NCI-H82 (cell line): ENCODE measurements at regions not wholly inside any gene's neighbourhood (a gene's known extent, or its start where the extent isn't known, plus 50 kb on each side); places are given as distances from the start of the nearest gene placed in this dataset.

ENCODE experiments used
- DNase-seq: peaks from one replicate; lab custom pipeline; 2025; lab: John Stamatoyannopoulos, UW

GRCh38 chr6:139514819-139515218, 140.4 kb upstream of the CITED2 start:
- no peak for DNase-seq

DNA sequence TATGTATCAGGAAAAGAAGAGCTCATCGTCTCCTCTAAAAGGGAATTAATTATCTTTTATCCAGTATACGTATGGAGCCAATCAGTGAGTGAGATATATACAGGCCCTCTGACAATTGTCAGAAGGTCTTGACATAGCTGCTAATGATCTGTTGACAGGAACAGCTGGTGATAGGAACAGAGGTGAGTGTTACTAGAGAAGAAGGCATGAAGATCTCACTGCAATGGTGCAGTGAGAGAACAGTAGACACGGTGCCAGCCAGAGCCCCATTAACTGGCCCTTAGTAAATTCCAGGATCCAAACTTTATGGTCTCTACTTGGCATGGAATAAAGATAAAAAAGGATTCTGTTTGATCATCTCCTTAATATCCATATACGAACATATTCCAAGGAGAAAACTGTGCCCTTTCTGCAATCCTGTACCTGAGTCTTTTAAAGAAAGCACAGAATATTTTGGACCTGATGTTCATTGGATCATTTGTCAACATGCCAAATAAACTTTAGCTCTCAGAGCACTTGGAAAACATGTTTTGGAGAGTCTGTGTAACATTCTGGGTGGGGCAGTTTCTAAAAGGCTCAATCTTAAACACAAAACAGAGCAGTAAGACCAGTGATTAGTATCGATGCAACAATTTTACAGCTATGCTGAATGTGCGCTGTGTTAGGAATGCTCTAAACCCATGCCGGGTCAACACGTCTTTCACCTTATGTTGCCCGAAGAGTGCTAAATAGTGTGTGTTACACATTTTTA, 135.8 kb upstream of the CITED2 start:
- DNase-seq, result no peak

GRCh38 chr6:139509167-139509566, 134.7 kb upstream of the CITED2 start:
- DNase-seq, result no peak

- no peak for DNase-seq
Measured at GRCh38 chr6:139508576-139508975, 134.1 kb upstream of the CITED2 start.

GRCh38 chr6:139508023-139508422, 133.6 kb upstream of the CITED2 start:
- DNase-seq, result no peak

DNA sequence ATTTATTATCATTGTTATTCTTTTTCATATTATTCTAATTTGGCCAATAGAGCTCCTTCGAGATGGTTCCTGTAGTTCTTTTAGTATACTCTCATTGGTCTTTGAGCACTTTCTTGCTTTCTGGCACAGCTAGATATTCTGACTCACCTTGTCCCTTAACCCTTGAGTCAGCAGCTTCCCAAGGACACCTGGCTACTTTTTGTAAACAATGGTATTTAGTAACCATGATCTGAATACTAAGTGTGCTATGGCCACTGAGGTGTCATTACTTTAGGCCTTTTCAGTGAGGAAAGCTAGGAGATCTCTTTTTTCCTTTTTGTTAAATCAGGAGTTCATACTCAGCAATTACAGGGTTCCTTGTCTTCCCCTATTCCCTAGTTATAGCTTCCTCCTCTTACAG, 126.5 kb upstream of the CITED2 start:
- no peak for DNase-seq

GRCh38 chr6:139498715-139499114, 124.3 kb upstream of the CITED2 start:
- no peak for DNase-seq

DNA sequence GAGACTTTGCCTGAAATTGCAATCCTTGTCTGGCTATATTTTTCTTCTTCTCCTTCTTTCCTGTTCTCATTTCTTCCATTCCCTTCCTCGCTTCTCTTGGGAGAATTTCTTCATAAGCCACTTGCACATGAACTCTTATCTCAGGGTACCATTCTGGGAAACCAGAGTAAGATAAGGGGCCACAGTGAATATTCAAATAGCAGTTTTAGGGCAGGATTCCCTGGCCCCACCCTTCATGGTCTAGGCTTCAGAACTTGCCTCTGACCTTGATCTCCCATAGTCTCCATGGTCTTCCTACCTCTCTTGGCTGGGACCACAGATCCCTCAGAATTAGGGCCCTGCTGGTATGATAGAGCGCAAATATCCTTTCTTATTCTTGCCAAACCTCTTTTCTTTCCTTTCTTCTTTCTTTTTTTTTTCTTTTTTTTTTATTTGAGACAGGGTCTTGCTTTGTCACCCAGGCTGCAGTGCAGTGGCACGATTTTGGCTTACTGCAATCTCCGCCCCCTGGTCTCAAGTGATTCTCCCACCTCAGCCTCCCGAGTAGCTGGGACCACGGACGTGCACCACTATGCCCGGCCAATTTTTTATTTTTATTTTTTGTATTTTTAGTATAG, 123.0 kb upstream of the CITED2 start:
- DNase-seq, result no peak

- no peak for DNase-seq
Measured at GRCh38 chr6:139496654-139497344, 122.4 kb upstream of the CITED2 start.

DNA sequence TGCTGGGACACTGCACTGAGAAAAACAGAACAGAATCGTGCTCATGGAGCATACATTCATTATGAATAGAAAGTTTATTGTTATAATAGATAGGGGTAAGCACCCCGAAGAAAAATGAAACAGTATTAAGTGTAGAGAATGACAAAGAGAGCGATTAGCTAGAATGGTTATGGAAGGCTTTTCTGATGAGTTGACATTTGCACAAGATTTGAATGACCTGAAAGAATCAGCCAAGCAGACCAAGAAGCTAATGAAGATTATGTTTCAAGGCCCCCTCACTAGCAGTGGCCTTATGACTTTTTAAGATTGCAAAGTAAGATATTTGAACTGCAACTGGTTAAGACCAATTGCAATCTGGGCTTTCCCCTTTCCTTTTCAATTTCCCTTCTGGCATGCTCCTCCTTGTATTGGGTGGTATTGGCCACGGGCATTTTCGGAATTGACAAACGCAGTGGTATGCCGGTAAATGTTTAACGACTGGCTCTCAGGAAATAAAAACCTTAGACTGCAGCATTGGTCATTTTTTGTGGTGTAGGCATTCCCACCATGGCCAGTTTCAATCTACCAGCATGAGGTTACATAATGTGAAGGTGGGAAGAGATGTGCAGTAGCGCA, 120.0 kb upstream of the CITED2 start:
- DNase-seq, result no peak

GRCh38 chr6:139490482-139490881, 116.0 kb upstream of the CITED2 start:
- no peak for DNase-seq

GRCh38 chr6:139486476-139486799, 112.0 kb upstream of the CITED2 start:
- DNase-seq, result no peak

DNA sequence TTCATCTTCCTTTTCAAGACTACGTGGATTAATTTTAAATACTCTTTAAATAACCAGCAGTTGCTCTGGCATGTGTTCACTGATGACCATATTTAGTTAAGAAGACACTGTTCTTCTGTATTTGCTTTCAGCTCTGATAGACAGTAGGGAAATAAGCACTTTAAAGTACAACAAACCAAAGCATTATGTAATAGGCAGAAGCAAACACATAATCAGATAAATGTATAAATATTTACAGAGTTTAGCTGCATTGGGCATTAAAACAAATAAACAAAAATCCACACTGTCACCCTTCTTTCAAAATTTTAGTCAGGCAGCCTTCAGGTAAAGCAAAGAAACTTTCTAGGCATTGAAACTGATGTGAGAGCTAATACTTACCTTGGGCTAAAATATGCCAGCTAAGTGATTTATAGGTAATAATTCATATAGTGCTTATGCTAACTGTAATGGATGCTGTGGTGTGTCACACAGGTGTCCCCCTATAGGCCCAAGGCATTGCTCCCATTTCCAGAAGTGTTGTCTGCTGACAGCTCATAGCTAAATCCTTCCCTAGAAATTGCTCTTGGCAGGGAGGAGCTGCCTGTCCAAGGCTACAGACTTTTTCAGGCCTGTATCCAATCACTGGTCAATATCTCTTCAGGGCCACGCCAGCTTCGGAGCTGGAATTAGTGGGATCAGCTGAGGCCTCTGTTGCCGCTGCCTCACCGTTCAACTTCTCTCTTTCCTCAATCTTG, 111.5 kb upstream of the CITED2 start:
- peak; percentile 5 for DNase-seq

DNA sequence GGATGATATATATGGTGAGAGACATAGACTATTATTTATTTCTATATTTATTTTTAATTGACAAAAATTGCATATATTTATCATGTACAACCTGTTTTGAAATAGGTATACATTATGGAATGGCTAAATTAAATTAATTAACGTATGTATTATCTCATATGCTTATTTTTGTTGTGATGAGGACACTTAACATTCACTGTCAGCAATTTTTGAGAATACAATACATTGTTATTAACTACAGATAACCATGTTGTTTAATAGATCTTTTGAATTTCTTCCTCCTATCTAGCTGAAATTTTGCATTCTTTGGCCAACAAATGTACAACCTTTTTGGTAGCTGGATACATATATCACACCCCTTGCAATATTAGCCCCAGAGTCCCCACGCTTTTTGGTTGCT, 110.7 kb upstream of the CITED2 start:
- DNase-seq, result no peak

- no peak for DNase-seq
Measured at GRCh38 chr6:139483079-139483478, 108.6 kb upstream of the CITED2 start.

- peak; percentile 21 for DNase-seq
Measured at GRCh38 chr6:139482287-139482686, 107.8 kb upstream of the CITED2 start.

DNA sequence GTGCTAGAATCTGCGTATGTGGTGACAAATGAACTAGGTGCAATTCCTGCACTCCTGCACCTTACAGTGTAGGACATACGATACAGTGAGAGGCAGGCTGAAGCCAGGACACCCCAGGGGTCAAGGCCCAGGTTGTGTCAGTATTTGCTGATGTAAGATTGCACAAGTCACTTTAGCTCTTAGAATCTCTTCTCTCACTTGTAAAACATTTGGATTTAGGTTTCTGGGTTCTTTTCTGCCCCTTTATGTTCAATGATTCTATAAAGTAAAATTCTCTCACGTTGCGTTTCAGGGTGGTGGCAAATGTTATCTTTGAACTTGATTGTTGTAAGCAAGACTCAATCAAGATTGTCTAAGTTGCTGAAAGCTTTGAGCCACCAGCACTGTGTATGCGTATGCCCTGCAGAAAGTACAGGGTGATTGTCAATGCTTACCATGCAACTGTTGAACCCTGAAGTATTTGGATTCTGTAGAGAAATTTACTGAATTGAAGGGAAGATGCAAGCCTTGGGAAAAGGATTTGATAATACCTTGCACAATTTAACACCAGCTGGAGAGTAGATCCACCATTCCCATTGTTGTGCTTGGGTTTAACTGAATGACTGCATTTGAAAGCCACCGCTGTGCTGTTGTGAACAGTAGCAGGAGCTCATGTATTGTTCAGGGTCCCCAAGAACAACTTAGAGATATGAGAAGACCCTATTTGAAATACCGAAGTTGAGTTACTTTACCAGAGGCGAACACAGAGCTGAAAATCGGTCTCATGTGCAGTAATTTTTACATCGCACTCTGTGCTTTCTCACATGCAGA, 106.1 kb upstream of the CITED2 start:
- DNase-seq, result no peak

DNA sequence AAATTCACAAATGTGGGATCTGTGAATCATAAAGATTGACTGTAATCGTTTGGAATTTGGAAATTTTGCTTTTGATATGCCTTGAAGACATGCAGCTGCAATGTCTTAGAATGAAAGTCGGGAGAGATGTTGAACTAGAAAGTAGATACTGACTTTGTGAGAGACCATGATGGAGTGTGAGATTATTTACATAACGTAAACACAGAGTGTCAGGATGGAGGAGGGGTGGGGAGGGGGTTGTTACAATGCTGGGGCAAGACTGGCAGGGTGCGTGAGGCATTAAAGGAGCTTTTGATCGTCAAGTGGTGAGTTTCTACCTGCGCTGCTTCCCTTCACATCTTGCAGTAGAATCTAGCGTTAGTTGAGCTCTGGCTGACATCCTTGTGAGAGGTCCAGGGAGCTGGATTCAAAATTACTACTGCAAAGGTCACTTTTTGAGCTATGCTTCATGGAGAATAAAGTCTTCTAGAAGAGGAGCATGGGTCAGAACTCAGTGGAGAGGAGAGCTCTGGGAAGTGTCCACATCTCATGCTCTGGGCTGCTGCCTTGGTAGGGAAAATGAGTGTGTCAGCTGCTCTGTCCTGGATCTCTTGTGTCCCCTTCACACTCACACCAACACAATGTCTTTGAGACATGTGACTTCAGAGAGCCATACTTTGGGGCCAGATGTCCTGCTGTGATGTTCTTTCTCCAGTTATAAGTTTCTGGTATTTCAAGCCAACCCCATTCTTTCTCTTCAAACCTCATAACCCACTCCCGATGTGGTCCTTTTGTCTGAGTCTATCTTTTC, 105.2 kb upstream of the CITED2 start:
- no peak for DNase-seq

- DNase-seq, result no peak
Measured at GRCh38 chr6:139475646-139476045, 101.2 kb upstream of the CITED2 start.

DNA sequence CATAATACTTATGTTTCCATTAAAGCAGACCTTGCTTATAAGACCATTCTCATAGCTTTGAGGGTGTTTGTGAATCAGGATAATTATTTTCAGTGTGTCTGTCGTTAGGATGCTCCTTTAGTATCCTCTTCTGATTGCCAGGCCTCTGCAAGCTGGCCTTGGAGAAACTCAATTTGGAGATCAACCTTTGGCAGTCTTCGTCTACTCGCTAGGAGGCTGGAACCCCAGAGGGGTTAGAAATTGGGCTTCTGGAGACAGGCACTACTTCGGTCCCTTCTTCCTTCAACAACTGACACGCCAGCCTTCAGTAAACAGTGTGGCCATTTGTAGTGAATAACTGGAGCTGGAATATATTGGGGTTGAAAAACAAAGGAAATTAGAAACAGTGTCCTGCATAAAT, 100.8 kb upstream of the CITED2 start:
- no peak for DNase-seq
